ENCODE measurements at regions not wholly inside any gene's neighbourhood (a gene's known extent, or its start where the extent isn't known, plus 50 kb on each side); places are given as distances from the start of the nearest gene placed in this dataset.
A peak's percentile ranks its signal among the peaks of the same experiment; 100 is the strongest.
"Not testable (repeated sequence)": the region's sequence is repeated elsewhere in the genome, so short reads cannot be mapped to it uniquely, and the experiment has no call there.

DNA sequence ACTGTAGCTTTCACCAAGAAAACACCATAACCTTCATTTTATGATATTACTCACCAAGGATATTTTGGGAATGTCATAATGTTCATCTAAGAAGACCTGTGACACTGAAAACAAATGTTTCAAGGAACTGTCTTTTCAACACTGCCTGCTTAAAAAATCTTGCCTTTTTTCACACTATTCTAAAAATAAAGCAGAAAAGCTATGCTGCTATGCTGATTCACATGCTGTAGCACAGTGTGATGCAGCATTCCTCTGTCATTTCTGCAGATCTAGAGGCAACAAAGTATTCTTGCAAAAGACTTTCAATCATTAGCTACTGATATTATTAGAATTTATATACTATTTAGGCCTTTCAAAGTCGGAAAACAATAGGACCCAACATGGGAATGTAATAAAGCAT lies 525.7 kb downstream of the UQCRFS1 start:
- Mint-ChIP-seq H3K9me3 (peaks cover 6% of the 10 kb centered on the region), H3K27me3 (ENCODE audit: low read depth) (no peaks in the 10 kb centered on the region), H3K4me1 (peaks cover 10% of the 10 kb centered on the region), H3K36me3 (ENCODE audit: low read depth) (peaks cover 2% of the 10 kb centered on the region), H3K4me3 (no peak overlapping the region), H3K27ac (ENCODE audit: unreplicated experiment) (no peak overlapping the region)
- no peak for DNase-seq (ENCODE audit: low read depth, low spot score)
- TF ChIP-seq, protein P1, sequence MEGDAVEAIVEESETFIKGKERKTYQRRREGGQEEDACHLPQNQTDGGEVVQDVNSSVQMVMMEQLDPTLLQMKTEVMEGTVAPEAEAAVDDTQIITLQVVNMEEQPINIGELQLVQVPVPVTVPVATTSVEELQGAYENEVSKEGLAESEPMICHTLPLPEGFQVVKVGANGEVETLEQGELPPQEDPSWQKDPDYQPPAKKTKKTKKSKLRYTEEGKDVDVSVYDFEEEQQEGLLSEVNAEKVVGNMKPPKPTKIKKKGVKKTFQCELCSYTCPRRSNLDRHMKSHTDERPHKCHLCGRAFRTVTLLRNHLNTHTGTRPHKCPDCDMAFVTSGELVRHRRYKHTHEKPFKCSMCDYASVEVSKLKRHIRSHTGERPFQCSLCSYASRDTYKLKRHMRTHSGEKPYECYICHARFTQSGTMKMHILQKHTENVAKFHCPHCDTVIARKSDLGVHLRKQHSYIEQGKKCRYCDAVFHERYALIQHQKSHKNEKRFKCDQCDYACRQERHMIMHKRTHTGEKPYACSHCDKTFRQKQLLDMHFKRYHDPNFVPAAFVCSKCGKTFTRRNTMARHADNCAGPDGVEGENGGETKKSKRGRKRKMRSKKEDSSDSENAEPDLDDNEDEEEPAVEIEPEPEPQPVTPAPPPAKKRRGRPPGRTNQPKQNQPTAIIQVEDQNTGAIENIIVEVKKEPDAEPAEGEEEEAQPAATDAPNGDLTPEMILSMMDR (conservative IDR thresholded peaks at IDR 0.05) = no peak

DNA sequence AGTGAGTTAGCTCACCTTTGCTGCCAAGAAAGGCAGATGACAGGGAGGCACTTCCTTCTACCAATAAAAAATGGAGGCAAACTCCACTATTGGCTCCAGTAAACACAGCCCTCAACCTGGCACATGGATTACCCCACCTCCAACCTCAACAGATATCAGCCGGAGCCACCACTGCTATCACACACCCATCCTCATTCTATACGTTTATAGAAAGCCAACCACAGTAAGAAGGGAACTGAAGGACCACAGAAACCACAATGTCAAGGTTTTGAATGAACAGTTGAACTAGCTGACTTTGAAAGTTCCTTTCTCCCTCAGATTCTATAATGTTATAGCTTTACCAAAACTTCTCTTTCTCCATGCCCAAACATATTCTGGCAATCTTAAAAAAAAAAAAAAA lies 526.2 kb downstream of the UQCRFS1 start:
- H3K9me3 Mint-ChIP-seq = peaks cover 6% of the 10 kb centered on the region
- no peak for DNase-seq (ENCODE audit: low read depth, low spot score)
- TF ChIP-seq, protein P1 (conservative IDR thresholded peaks at IDR 0.05) = no peak
- H3K27me3 Mint-ChIP-seq (ENCODE audit: low read depth) = no peaks in the 10 kb centered on the region
- H3K4me3 Mint-ChIP-seq = no peak overlapping the region
- peaks cover 2% of the 10 kb centered on the region for H3K36me3 Mint-ChIP-seq (ENCODE audit: low read depth)
- no peak overlapping the region for H3K27ac Mint-ChIP-seq (ENCODE audit: unreplicated experiment)
- peaks cover 10% of the 10 kb centered on the region for H3K4me1 Mint-ChIP-seq

DNA sequence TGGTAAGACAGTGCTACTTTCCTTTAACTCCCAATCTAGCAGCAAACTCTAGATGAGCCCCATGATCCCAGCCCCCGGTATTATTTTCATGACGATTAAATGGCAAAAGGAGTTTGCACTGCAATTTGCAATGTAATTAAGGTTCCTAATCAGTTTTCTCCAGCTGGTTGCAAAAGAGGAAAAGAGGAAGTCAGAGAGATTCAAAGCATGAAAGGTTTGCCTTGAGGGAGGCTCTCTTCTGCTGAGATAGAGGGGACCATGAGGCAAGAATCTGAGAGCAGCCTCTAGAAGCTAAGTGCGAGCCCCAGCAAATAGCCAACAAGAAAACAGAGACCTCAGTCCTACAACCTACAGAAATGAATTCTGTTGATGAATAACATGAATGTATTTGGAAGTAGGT lies 527.1 kb downstream of the UQCRFS1 start:
- Mint-ChIP-seq H3K36me3 (ENCODE audit: low read depth) (peaks cover 2% of the 10 kb centered on the region), H3K27ac (ENCODE audit: unreplicated experiment) (no peak overlapping the region)
- TF ChIP-seq, protein P1 (conservative IDR thresholded peaks at IDR 0.05) = no peak

DNA sequence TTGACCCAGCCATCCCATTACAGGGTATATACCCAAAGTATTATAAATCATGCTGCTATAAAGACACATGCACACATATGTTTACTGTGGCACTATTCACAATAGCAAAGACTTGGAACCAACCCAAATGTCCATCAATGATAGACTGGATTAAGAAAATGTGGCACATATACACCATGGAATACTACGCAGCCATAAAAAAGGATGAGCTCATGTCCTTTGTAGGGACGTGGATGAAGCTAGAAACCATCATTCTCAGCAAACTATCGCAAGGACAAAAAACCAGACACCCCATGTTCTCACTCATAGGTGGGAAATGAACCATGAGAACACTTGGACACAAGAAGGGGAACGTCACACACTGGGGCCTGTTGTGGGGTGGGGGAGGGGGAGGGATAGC lies 527.9 kb downstream of the UQCRFS1 start:
- not testable (repeated sequence) for H3K4me1 Mint-ChIP-seq; H3K36me3 Mint-ChIP-seq (ENCODE audit: low read depth); H3K4me3 Mint-ChIP-seq; DNase-seq (ENCODE audit: low read depth, low spot score); H3K27ac Mint-ChIP-seq (ENCODE audit: unreplicated experiment); H3K9me3 Mint-ChIP-seq; H3K27me3 Mint-ChIP-seq (ENCODE audit: low read depth)

More for the DNA sequence above, 527.1 kb downstream of the UQCRFS1 start:
- Mint-ChIP-seq H3K4me1 (peaks cover 10% of the 10 kb centered on the region), H3K4me3 (no peak overlapping the region), H3K27me3 (ENCODE audit: low read depth) (no peaks in the 10 kb centered on the region), H3K9me3 (peaks cover 6% of the 10 kb centered on the region)
- DNase-seq (ENCODE audit: low read depth, low spot score) = no peak

DNA sequence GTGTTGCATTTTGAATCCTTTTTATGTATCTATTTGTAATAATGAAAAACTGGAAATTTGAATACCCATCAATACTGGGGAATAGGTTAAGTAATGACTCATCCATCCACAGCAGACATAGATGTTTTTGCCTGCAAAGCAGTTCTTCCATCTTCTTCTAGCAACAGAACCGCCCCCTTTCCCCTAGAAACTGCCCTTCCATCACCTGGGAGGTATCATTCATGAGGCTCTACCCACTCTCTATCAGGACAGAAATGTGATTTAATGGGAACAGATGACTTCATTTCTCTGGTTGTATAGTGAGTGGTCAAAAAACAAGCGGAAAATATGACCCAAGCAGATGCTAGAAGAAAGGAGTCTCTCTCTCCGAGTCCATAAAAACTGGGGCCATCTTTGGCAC lies 532.8 kb downstream of the UQCRFS1 start:
- peak overlapping the region; percentile 28 for H3K27ac Mint-ChIP-seq (ENCODE audit: unreplicated experiment)
- no peak overlapping the region for H3K4me3 Mint-ChIP-seq
- H3K4me1 Mint-ChIP-seq = no peaks in the 10 kb centered on the region
- no peaks in the 10 kb centered on the region for H3K27me3 Mint-ChIP-seq (ENCODE audit: low read depth)
- peaks cover 7% of the 10 kb centered on the region for H3K9me3 Mint-ChIP-seq
- TF ChIP-seq, protein P1 (conservative IDR thresholded peaks at IDR 0.05) = no peak
- DNase-seq (ENCODE audit: low read depth, low spot score) = no peak
- H3K36me3 Mint-ChIP-seq (ENCODE audit: low read depth) = peaks cover 3% of the 10 kb centered on the region

DNA sequence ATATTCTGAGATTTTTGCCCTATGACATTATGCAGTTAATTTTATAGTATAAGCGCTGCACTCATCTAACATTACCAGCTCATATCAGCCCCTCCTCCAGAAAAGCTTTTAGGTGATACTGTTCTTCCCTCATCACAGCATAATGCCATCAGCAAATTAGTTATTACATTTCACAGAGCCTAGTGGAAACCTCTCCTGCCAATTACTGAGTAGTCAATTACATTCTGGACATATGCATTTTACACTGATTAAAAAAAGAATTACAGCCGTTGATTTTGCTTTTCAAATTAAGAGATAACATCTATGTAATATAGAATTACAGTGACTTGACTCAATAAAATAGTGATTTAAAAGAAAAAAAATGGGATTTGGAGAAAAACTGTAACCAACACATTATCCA lies 542.1 kb downstream of the UQCRFS1 start:
- Mint-ChIP-seq H3K27ac (ENCODE audit: unreplicated experiment) (no peak overlapping the region), H3K36me3 (ENCODE audit: low read depth) (peaks cover 7% of the 10 kb centered on the region), H3K27me3 (ENCODE audit: low read depth) (no peaks in the 10 kb centered on the region), H3K4me3 (no peak overlapping the region), H3K9me3 (peaks cover 24% of the 10 kb centered on the region), H3K4me1 (no peaks in the 10 kb centered on the region)
- no peak for DNase-seq (ENCODE audit: low read depth, low spot score)
- TF ChIP-seq, protein P1 (conservative IDR thresholded peaks at IDR 0.05) = no peak
